Keratinocyte (primary cell): ENCODE measurements at regions not wholly inside any gene's neighbourhood (a gene's known extent, or its start where the extent isn't known, plus 50 kb on each side); places are given as distances from the start of the nearest gene placed in this dataset.

Experiments
- EZH2 ChIP-seq: IDR thresholded peaks from one replicate; pipeline ENCODE4 v1.6.1; 2012; ENCODE audit warnings: inconsistent platforms, mild to moderate bottlenecking, low read length, moderate library complexity
- TF ChIP-seq, protein P1 (sequence below), 3 experiments: IDR thresholded peaks in 1 of 3; conservative IDR thresholded peaks in 1 of 3; optimal IDR thresholded peaks in 1 of 3; 2 replicates in 2 of 3; 3 replicates in 1 of 3; pipeline versions ENCODE3 to v1.5.1; 2011; ENCODE audit warnings: low read length in 3 of 3, mild to moderate bottlenecking in 3 of 3, moderate library complexity in 2 of 3, control low read depth in 1 of 3, inconsistent platforms in 1 of 3; ENCODE audit not compliant: insufficient read depth in 2 of 3; ENCODE audit errors: extremely low read depth in 1 of 3

- no peak for TF ChIP-seq EZH2
- TF ChIP-seq, protein P1, sequence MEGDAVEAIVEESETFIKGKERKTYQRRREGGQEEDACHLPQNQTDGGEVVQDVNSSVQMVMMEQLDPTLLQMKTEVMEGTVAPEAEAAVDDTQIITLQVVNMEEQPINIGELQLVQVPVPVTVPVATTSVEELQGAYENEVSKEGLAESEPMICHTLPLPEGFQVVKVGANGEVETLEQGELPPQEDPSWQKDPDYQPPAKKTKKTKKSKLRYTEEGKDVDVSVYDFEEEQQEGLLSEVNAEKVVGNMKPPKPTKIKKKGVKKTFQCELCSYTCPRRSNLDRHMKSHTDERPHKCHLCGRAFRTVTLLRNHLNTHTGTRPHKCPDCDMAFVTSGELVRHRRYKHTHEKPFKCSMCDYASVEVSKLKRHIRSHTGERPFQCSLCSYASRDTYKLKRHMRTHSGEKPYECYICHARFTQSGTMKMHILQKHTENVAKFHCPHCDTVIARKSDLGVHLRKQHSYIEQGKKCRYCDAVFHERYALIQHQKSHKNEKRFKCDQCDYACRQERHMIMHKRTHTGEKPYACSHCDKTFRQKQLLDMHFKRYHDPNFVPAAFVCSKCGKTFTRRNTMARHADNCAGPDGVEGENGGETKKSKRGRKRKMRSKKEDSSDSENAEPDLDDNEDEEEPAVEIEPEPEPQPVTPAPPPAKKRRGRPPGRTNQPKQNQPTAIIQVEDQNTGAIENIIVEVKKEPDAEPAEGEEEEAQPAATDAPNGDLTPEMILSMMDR (optimal IDR thresholded peaks at IDR 0.05 in 1 of 3, IDR thresholded peaks at IDR 0.05 in 1 of 3, conservative IDR thresholded peaks at IDR 0.05 in 1 of 3; ENCODE audit: extremely low read depth in 1 of 3, insufficient read depth in 2 of 3, low read length in 3 of 3), result peak in 1 of 3 experiments; percentile 29
Observed at GRCh38 chr21:39088831-39089380, 94.3 kb downstream of the PSMG1 start.
